GM12878 (cell line): ENCODE measurements at regions not wholly inside any gene's neighbourhood (a gene's known extent, or its start where the extent isn't known, plus 50 kb on each side); places are given as distances from the start of the nearest gene placed in this dataset.

Experiments used
- ATAC-seq: fragments of 200-7000 bp; cut with Tn5 transposase; 3 replicates; pipeline ENCODE4 v1.9.1; 2020; ENCODE audit warnings: mild to moderate bottlenecking, moderate library complexity
- BruUV-seq: library from RNA; stranded (reverse); fragments of 400-500 nt; replicated peaks from 2 replicates; lab custom pipeline; 2021; lab: Mats Ljungman, UMichigan
- CTCF ChIA-PET: fragments of 300-600 bp; sonication (Branson Sonifier 250); formaldehyde crosslinking; extraction: SDS; loops from one replicate; lab custom pipeline; 2021; ENCODE audit warnings: inconsistent platforms; lab: Yijun Ruan, JAX
- POLR2A ChIA-PET: fragments of 350-600 bp; formaldehyde crosslinking; extraction: SDS; loops from one replicate; lab custom pipeline; 2021; ENCODE audit warnings: inconsistent platforms; lab: Charles Lee
- RAD21 ChIA-PET: fragments of 300-600 bp; sonication (Branson Sonifier 250); formaldehyde crosslinking; loops from one replicate; lab custom pipeline; 2023; ENCODE audit warnings: antibody characterized with exemption; ENCODE audit not compliant: unreplicated experiment; lab: Charles Lee
- SMC1A ChIA-PET: fragments of 300-600 bp; sonication (Branson Sonifier 250); formaldehyde crosslinking; loops from one replicate; lab custom pipeline; 2023; ENCODE audit not compliant: unreplicated experiment, uncharacterized antibody; lab: Charles Lee
- DNase-seq: peaks from one replicate; pipeline ENCODE4 v3.0.0-alpha.2; 2011; ENCODE audit warnings: low read depth, low spot score
- FAIRE-seq: peaks from 3 replicates; lab custom pipeline; 2011; peaks lifted over from hg19 to GRCh38; lab: Jason Lieb, UNC
- H2AFZ ChIP-seq: 2 replicates; pipeline ENCODE4 v1.6.0; 2011; ENCODE audit warnings: low read depth, low read length, control low read depth; ENCODE audit not compliant: control insufficient read depth
- H3K27ac ChIP-seq: 2 replicates; pipeline ENCODE4 v1.5.1; 2011; ENCODE audit warnings: control low read depth; ENCODE audit not compliant: control insufficient read depth, insufficient read depth
- H3K27me3 ChIP-seq, 2 experiments: replicated peaks in 1 of 2; 2 replicates each; pipeline versions ENCODE4 v1.6.0 to v1.6.1; 2011; ENCODE audit warnings: low read length in 1 of 2; ENCODE audit not compliant: control insufficient read depth in 2 of 2, insufficient read depth in 2 of 2
- H3K36me3 ChIP-seq, 2 experiments: 2 replicates each; pipeline ENCODE4 v1.5.1; 2011; ENCODE audit warnings: low read length in 1 of 2; ENCODE audit not compliant: control insufficient read depth in 2 of 2, insufficient read depth in 2 of 2
- H3K4me1 ChIP-seq: 2 replicates; pipeline ENCODE4 v1.6.1; 2011; ENCODE audit warnings: mild to moderate bottlenecking, low read length, moderate library complexity, mixed read lengths; ENCODE audit not compliant: control insufficient read depth, insufficient read depth
- H3K4me2 ChIP-seq: 2 replicates; pipeline ENCODE4 v1.6.0; 2011; ENCODE audit warnings: control low read depth; ENCODE audit not compliant: control insufficient read depth, insufficient read depth
- H3K4me3 ChIP-seq: fragments of 200-600 bp; sonication (generic); 2 replicates; pipeline ENCODE4 v1.5.1; 2016
- H3K79me2 ChIP-seq: 2 replicates; pipeline ENCODE4 v1.6.0; 2011; ENCODE audit warnings: low read length; ENCODE audit not compliant: control insufficient read depth, insufficient read depth
- H3K9ac ChIP-seq: 2 replicates; pipeline ENCODE4 v1.8.0; 2011; ENCODE audit warnings: low read length, control low read depth, mixed read lengths; ENCODE audit not compliant: control insufficient read depth, insufficient read depth
- H3K9me3 ChIP-seq: replicated peaks from 3 replicates; pipeline ENCODE4 v1.5.1; 2011; ENCODE audit warnings: mild to moderate bottlenecking, low read length; ENCODE audit not compliant: control insufficient read depth, insufficient read depth
- H4K20me1 ChIP-seq: 2 replicates; pipeline ENCODE4 v1.6.0; 2011; ENCODE audit not compliant: control insufficient read depth, insufficient read depth
- CREM ChIP-seq: IDR thresholded peaks from 2 replicates; pipeline ENCODE4 v1.6.1; 2014; ENCODE audit warnings: antibody characterized with exemption, low read depth
- EGR1 ChIP-seq, 2 experiments: IDR thresholded peaks; 1 replicate in 1 of 2; 2 replicates in 1 of 2; pipeline ENCODE4 v1.6.1; 2011 to 2012; ENCODE audit warnings: low read depth in 2 of 2, low read length in 2 of 2, borderline replicate concordance in 1 of 2, mild to moderate bottlenecking in 1 of 2, moderate library complexity in 1 of 2
- IKZF2 ChIP-seq, 2 experiments: fragments of 450-650 bp; IDR thresholded peaks; 2 replicates each; pipeline ENCODE4 v1.6.1; 2017; ENCODE audit warnings: mild to moderate bottlenecking in 2 of 2, moderate library complexity in 2 of 2
- MYC ChIP-seq: IDR thresholded peaks from 2 replicates; pipeline ENCODE4 v1.6.1; 2011; ENCODE audit warnings: mild to moderate bottlenecking, low read length, moderate library complexity, inconsistent platforms; ENCODE audit not compliant: insufficient read depth, insufficient replicate concordance, insufficient read length, severe bottlenecking
- POLR2A ChIP-seq: IDR thresholded peaks from 2 replicates; pipeline ENCODE4 v1.6.1; 2011; ENCODE audit warnings: low read depth, mild to moderate bottlenecking, low read length
- WGBS: methylation state at CpG from one replicate; pipeline ENCODE4 v1.1.6; 2016; ENCODE audit warnings: low lambda C conversion rate; ENCODE audit not compliant: insufficient replicate concordance, insufficient coverage; ENCODE audit errors: missing lambda C conversion rate; 5-methylcytosine and 5-hydroxymethylcytosine counted together
- in situ Hi-C: fragments of 300-500 bp; cut with MboI; formaldehyde crosslinking; loops from 9 replicates; pipeline ENCODE4 v1.14.3; 2018; ENCODE audit warnings: mixed read lengths
- intact Hi-C: fragments of 100-400 bp; cut with micrococcal nuclease; formaldehyde crosslinking; loops from one replicate; pipeline ENCODE4 v1.14.2; 2022; ENCODE audit not compliant: unreplicated experiment
- TF ChIP-seq, protein P1 (sequence below): IDR thresholded peaks from 2 replicates; pipeline ENCODE4 v1.6.1; 2011; ENCODE audit warnings: mild to moderate bottlenecking, low read depth, low read length, moderate library complexity; ENCODE audit not compliant: insufficient replicate concordance
- TF ChIP-seq, protein P2 (sequence below): fragments of 450-650 bp; IDR thresholded peaks from 2 replicates; pipeline ENCODE4 v1.6.1; 2017; ENCODE audit warnings: mild to moderate bottlenecking

DNA sequence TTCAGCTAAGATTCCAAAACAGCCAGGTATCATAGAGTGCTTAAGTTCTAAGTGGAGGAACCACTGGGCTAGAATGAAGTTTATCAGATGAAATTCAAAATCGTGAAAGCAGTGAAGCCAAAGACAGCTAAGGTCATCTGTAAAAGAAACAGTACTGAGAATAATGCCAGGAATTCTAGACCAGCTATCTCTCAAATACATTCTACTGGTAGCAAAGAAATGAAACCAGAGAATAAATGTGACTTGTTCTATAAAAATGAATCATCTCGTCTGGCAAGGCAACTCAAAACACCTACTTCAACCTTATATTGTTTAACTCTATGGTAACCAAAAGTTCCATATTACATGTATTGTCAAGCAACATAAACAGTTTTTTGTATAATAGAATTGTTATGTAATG, 51.3 kb upstream of the RGMB start:
- no peak for FAIRE-seq
- no peak overlapping the region for H3K4me3 ChIP-seq
- H3K27me3 ChIP-seq = no peaks in the 10 kb centered on the region
- no peaks in the 10 kb centered on the region for H4K20me1 ChIP-seq
- H3K9me3 ChIP-seq = no peaks in the 10 kb centered on the region
- TF ChIP-seq IKZF2 (IDR thresholded peaks at IDR 0.05) = no peak
- TF ChIP-seq MYC = no peak
- no peak for TF ChIP-seq EGR1 (IDR thresholded peaks at IDR 0.05; ENCODE audit: borderline replicate concordance in 1 of 2, low read depth in 2 of 2, low read length in 2 of 2)
- TF ChIP-seq, protein P1, sequence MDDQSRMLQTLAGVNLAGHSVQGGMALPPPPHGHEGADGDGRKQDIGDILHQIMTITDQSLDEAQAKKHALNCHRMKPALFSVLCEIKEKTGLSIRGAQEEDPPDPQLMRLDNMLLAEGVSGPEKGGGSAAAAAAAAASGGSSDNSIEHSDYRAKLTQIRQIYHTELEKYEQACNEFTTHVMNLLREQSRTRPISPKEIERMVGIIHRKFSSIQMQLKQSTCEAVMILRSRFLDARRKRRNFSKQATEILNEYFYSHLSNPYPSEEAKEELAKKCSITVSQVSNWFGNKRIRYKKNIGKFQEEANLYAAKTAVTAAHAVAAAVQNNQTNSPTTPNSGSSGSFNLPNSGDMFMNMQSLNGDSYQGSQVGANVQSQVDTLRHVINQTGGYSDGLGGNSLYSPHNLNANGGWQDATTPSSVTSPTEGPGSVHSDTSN = no peak
- TF ChIP-seq POLR2A = no peak
- no peak for TF ChIP-seq CREM
- TF ChIP-seq, protein P2, sequence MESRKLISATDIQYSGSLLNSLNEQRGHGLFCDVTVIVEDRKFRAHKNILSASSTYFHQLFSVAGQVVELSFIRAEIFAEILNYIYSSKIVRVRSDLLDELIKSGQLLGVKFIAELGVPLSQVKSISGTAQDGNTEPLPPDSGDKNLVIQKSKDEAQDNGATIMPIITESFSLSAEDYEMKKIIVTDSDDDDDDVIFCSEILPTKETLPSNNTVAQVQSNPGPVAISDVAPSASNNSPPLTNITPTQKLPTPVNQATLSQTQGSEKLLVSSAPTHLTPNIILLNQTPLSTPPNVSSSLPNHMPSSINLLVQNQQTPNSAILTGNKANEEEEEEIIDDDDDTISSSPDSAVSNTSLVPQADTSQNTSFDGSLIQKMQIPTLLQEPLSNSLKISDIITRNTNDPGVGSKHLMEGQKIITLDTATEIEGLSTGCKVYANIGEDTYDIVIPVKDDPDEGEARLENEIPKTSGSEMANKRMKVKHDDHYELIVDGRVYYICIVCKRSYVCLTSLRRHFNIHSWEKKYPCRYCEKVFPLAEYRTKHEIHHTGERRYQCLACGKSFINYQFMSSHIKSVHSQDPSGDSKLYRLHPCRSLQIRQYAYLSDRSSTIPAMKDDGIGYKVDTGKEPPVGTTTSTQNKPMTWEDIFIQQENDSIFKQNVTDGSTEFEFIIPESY = no peak
- TF ChIP-seq, all 136 proteins: peak for 0
- H3K27ac ChIP-seq = no peak overlapping the region
- H3K4me1 ChIP-seq = no peaks in the 10 kb centered on the region
- RAD21 ChIA-PET = no interaction called here
- 2% methylated on average over 2 of the region's 2 CpGs for WGBS
- no peak for DNase-seq
- intact Hi-C loops = no loop called here
- no peaks in the 10 kb centered on the region for H3K36me3 ChIP-seq
- no peaks in the 10 kb centered on the region for H3K79me2 ChIP-seq
- H3K4me2 ChIP-seq = no peak overlapping the region
- CTCF ChIA-PET = no interaction called here
- in situ Hi-C loops = no loop called here
- BruUV-seq = no TSS peak
- no peak overlapping the region for H2AFZ ChIP-seq
- SMC1A ChIA-PET = no interaction called here
- no peak for ATAC-seq
- no peak overlapping the region for H3K9ac ChIP-seq
- POLR2A ChIA-PET = no interaction called here
